GM23338 (cell line): ENCODE measurements at regions not wholly inside any gene's neighbourhood (a gene's known extent, or its start where the extent isn't known, plus 50 kb on each side); places are given as distances from the start of the nearest gene placed in this dataset.

Experiments
- ATAC-seq: fragments of 200-7000 bp; cut with Tn5 transposase; 3 replicates; pipeline ENCODE4 v1.9.1; 2020
- DNase-seq: peaks from one replicate; pipeline ENCODE4 v3.0.0-alpha.2; 2015; ENCODE audit warnings: low spot score
- H2AFZ ChIP-seq: fragments of 200-600 bp; sonication (generic); 2 replicates; pipeline ENCODE4 v1.8.0; 2016; ENCODE audit warnings: antibody characterized with exemption, mild to moderate bottlenecking, moderate library complexity
- H3F3A ChIP-seq: fragments of 200-600 bp; sonication (generic); replicated peaks from 2 replicates; pipeline ENCODE4 v1.8.0; 2017; ENCODE audit warnings: antibody characterized with exemption, mixed run types, low read depth
- H3K27ac ChIP-seq: fragments of 200-600 bp; sonication (generic); 2 replicates; pipeline ENCODE4 v1.6.1; 2016; ENCODE audit warnings: low read depth
- H3K27me3 ChIP-seq: fragments of 200-600 bp; sonication (generic); 2 replicates; pipeline ENCODE4 v1.8.0; 2016; ENCODE audit warnings: mild to moderate bottlenecking, mixed run types, moderate library complexity; ENCODE audit not compliant: insufficient read depth
- H3K36me3 ChIP-seq: fragments of 200-600 bp; sonication (generic); 2 replicates; pipeline ENCODE4 v1.8.0; 2016; ENCODE audit warnings: mild to moderate bottlenecking; ENCODE audit not compliant: insufficient read depth
- H3K4me1 ChIP-seq: fragments of 200-600 bp; sonication (generic); 2 replicates; pipeline ENCODE4 v1.8.0; 2016; ENCODE audit warnings: mild to moderate bottlenecking, moderate library complexity; ENCODE audit not compliant: insufficient read depth
- H3K4me2 ChIP-seq: fragments of 200-600 bp; sonication (generic); 2 replicates; pipeline ENCODE4 v1.7.1; 2017; ENCODE audit warnings: mixed run types
- H3K4me3 ChIP-seq: fragments of 200-600 bp; sonication (generic); 2 replicates; pipeline ENCODE4 v1.6.1; 2016; ENCODE audit warnings: mixed run types
- H3K79me2 ChIP-seq: fragments of 200-600 bp; sonication (generic); replicated peaks from 2 replicates; pipeline ENCODE4 v1.8.0; 2017; ENCODE audit warnings: mild to moderate bottlenecking; ENCODE audit not compliant: insufficient read depth
- H3K9me2 ChIP-seq: fragments of 200-600 bp; sonication (generic); 2 replicates; pipeline ENCODE4 v1.8.0; 2017; ENCODE audit not compliant: insufficient read depth
- H4K20me1 ChIP-seq: fragments of 200-600 bp; sonication (generic); replicated peaks from 2 replicates; pipeline ENCODE4 v1.8.0; 2017; ENCODE audit warnings: mild to moderate bottlenecking; ENCODE audit not compliant: insufficient read depth
- H3K27ac Mint-ChIP-seq: 2 replicates; pipeline ENCODE4 v1.8.0; 2020; ENCODE audit warnings: inconsistent platforms, mild to moderate bottlenecking, moderate library complexity, mixed read lengths
- H3K27me3 Mint-ChIP-seq: 3 replicates; pipeline ENCODE4 v1.8.0; 2022; ENCODE audit warnings: low read depth, mild to moderate bottlenecking, moderate library complexity, mixed read lengths, inconsistent platforms; ENCODE audit not compliant: insufficient read depth, poor library complexity
- H3K36me3 Mint-ChIP-seq: 3 replicates; pipeline ENCODE4 v1.8.0; 2021; ENCODE audit warnings: low read depth, mild to moderate bottlenecking, inconsistent platforms, moderate library complexity, mixed read lengths
- H3K4me1 Mint-ChIP-seq: 3 replicates; pipeline ENCODE4 v1.8.0; 2020; ENCODE audit warnings: mild to moderate bottlenecking, inconsistent platforms, mixed read lengths
- H3K4me3 Mint-ChIP-seq: 3 replicates; pipeline ENCODE4 v1.8.0; 2021; ENCODE audit warnings: moderate library complexity, mild to moderate bottlenecking, inconsistent platforms, mixed read lengths
- H3K9me3 Mint-ChIP-seq: 3 replicates; pipeline ENCODE4 v1.8.0; 2020; ENCODE audit warnings: moderate library complexity, mild to moderate bottlenecking, inconsistent platforms, mixed read lengths
- CREB1 ChIP-seq: fragments of 250-450 bp; sonication (Bioruptor Pico); IDR thresholded peaks from 2 replicates; pipeline ENCODE4 v1.5.0; 2020; ENCODE audit warnings: low read depth, mild to moderate bottlenecking, moderate library complexity
- ETS1 ChIP-seq: IDR thresholded peaks from 2 replicates; pipeline ENCODE4 v1.6.1; 2016; ENCODE audit warnings: antibody characterized with exemption
- EZH2 ChIP-seq: fragments of 200-600 bp; sonication (generic); IDR thresholded peaks from one replicate; pipeline ENCODE4 v1.8.0; 2017; ENCODE audit warnings: antibody characterized with exemption, mild to moderate bottlenecking, low read depth; ENCODE audit not compliant: unreplicated experiment
- EZH2phosphoT487 ChIP-seq: fragments of 200-600 bp; sonication (generic); IDR thresholded peaks from one replicate; pipeline ENCODE4 v1.8.1; 2018; ENCODE audit warnings: antibody characterized with exemption; ENCODE audit not compliant: unreplicated experiment
- JUNB ChIP-seq: IDR thresholded peaks from one replicate; pipeline ENCODE4 v1.6.1; 2016; ENCODE audit warnings: antibody characterized with exemption; ENCODE audit not compliant: unreplicated experiment
- NANOG ChIP-seq: IDR thresholded peaks from 2 replicates; pipeline ENCODE4 v1.6.1; 2016; ENCODE audit warnings: antibody characterized with exemption, borderline replicate concordance
- POLR2AphosphoS5 ChIP-seq: IDR thresholded peaks from 2 replicates; pipeline ENCODE4 v1.6.1; 2016; ENCODE audit warnings: antibody characterized with exemption, low read depth
- STAT1 ChIP-seq: IDR thresholded peaks from one replicate; pipeline ENCODE4 v1.6.1; 2016; ENCODE audit warnings: antibody characterized with exemption; ENCODE audit not compliant: unreplicated experiment
- ZNF114 ChIP-seq: fragments of 250-450 bp; sonication (Bioruptor Pico); IDR thresholded peaks from 2 replicates; pipeline ENCODE4 v1.5.0; 2020; ENCODE audit warnings: mild to moderate bottlenecking, moderate library complexity
- ZNF331 ChIP-seq: fragments of 250-450 bp; sonication (Bioruptor Pico); IDR thresholded peaks from 2 replicates; pipeline ENCODE4 v1.5.0; 2020; ENCODE audit warnings: low read depth, mild to moderate bottlenecking, moderate library complexity
- TF ChIP-seq, protein P1 (sequence below): fragments of 250-450 bp; sonication (Bioruptor Pico); IDR thresholded peaks from 2 replicates; pipeline ENCODE4 v1.5.0; 2020; ENCODE audit warnings: mild to moderate bottlenecking, moderate library complexity
- TF ChIP-seq, protein P2 (sequence below): IDR thresholded peaks from one replicate; pipeline ENCODE4 v1.6.1; 2018; ENCODE audit warnings: antibody characterized with exemption; ENCODE audit not compliant: unreplicated experiment

- Mint-ChIP-seq H3K4me1 (no peaks in the 10 kb centered on the region), H3K27ac (no peak overlapping the region), H3K4me3 (no peak overlapping the region), H3K9me3 (peaks cover 2% of the 10 kb centered on the region; the same call in 1 of the 3 replicates), H3K36me3 (no peaks in the 10 kb centered on the region; the same call in 2 of the 3 replicates), H3K27me3 (no peaks in the 10 kb centered on the region)
- Histone ChIP-seq H3F3A (no peaks in the 10 kb centered on the region), H3K9me2 (peaks cover 13% of the 10 kb centered on the region), H3K36me3 (no peaks in the 10 kb centered on the region), H2AFZ (no peak overlapping the region), H3K4me1 (no peaks in the 10 kb centered on the region), H3K27me3 (no peaks in the 10 kb centered on the region), H3K27ac (no peak overlapping the region), H4K20me1 (no peaks in the 10 kb centered on the region), H3K79me2 (no peaks in the 10 kb centered on the region), H3K4me3 (no peak overlapping the region), H3K4me2 (no peak overlapping the region)
- ATAC-seq (no peak), DNase-seq (no peak)
- TF ChIP-seq STAT1 (no peak), JUNB (no peak), EZH2 (no peak), EZH2phosphoT487 (no peak), POLR2AphosphoS5 (no peak)
- TF ChIP-seq, protein P1, sequence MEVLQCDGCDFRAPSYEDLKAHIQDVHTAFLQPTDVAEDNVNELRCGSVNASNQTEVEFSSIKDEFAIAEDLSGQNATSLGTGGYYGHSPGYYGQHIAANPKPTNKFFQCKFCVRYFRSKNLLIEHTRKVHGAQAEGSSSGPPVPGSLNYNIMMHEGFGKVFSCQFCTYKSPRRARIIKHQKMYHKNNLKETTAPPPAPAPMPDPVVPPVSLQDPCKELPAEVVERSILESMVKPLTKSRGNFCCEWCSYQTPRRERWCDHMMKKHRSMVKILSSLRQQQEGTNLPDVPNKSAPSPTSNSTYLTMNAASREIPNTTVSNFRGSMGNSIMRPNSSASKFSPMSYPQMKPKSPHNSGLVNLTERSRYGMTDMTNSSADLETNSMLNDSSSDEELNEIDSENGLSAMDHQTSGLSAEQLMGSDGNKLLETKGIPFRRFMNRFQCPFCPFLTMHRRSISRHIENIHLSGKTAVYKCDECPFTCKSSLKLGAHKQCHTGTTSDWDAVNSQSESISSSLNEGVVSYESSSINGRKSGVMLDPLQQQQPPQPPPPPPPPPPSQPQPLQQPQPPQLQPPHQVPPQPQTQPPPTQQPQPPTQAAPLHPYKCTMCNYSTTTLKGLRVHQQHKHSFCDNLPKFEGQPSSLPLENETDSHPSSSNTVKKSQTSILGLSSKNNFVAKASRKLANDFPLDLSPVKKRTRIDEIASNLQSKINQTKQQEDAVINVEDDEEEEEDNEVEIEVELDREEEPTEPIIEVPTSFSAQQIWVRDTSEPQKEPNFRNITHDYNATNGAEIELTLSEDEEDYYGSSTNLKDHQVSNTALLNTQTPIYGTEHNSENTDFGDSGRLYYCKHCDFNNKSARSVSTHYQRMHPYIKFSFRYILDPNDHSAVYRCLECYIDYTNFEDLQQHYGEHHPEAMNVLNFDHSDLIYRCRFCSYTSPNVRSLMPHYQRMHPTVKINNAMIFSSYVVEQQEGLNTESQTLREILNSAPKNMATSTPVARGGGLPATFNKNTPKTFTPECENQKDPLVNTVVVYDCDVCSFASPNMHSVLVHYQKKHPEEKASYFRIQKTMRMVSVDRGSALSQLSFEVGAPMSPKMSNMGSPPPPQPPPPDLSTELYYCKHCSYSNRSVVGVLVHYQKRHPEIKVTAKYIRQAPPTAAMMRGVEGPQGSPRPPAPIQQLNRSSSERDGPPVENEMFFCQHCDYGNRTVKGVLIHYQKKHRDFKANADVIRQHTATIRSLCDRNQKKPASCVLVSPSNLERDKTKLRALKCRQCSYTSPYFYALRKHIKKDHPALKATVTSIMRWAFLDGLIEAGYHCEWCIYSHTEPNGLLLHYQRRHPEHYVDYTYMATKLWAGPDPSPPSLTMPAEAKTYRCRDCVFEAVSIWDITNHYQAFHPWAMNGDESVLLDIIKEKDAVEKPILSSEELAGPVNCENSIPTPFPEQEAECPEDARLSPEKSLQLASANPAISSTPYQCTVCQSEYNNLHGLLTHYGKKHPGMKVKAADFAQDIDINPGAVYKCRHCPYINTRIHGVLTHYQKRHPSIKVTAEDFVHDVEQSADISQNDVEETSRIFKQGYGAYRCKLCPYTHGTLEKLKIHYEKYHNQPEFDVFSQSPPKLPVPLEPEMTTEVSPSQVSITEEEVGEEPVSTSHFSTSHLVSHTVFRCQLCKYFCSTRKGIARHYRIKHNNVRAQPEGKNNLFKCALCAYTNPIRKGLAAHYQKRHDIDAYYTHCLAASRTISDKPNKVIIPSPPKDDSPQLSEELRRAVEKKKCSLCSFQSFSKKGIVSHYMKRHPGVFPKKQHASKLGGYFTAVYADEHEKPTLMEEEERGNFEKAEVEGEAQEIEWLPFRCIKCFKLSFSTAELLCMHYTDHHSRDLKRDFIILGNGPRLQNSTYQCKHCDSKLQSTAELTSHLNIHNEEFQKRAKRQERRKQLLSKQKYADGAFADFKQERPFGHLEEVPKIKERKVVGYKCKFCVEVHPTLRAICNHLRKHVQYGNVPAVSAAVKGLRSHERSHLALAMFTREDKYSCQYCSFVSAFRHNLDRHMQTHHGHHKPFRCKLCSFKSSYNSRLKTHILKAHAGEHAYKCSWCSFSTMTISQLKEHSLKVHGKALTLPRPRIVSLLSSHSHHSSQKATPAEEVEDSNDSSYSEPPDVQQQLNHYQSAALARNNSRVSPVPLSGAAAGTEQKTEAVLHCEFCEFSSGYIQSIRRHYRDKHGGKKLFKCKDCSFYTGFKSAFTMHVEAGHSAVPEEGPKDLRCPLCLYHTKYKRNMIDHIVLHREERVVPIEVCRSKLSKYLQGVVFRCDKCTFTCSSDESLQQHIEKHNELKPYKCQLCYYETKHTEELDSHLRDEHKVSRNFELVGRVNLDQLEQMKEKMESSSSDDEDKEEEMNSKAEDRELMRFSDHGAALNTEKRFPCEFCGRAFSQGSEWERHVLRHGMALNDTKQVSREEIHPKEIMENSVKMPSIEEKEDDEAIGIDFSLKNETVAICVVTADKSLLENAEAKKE (CRISPR knock-in tag) = no peak
Measured at GRCh38 chr5:124061068-124061430, 549.1 kb downstream of the CSNK1G3 start.

GRCh38 chr5:124060413-124061067, 548.6 kb downstream of the CSNK1G3 start:
- no peaks in the 10 kb centered on the region for H4K20me1 ChIP-seq
- ATAC-seq (no peak), DNase-seq (no peak)
- H3F3A ChIP-seq = no peaks in the 10 kb centered on the region
- H3K4me2 ChIP-seq = no peak overlapping the region
- H3K27me3 ChIP-seq = no peaks in the 10 kb centered on the region
- no peaks in the 10 kb centered on the region for H3K36me3 ChIP-seq
- no peak overlapping the region for H2AFZ ChIP-seq
- H3K79me2 ChIP-seq = no peaks in the 10 kb centered on the region
- H3K27me3 Mint-ChIP-seq = no peaks in the 10 kb centered on the region
- H3K9me3 Mint-ChIP-seq = peaks cover 2% of the 10 kb centered on the region; the same call in 1 of the 3 replicates
- no peaks in the 10 kb centered on the region; the same call in 2 of the 3 replicates for H3K36me3 Mint-ChIP-seq
- H3K9me2 ChIP-seq = peaks cover 8% of the 10 kb centered on the region
- no peaks in the 10 kb centered on the region for H3K4me1 Mint-ChIP-seq
- no peak overlapping the region for H3K4me3 Mint-ChIP-seq
- no peak overlapping the region for H3K4me3 ChIP-seq
- no peaks in the 10 kb centered on the region for H3K4me1 ChIP-seq
- H3K27ac ChIP-seq = no peak overlapping the region
- H3K27ac Mint-ChIP-seq = no peak overlapping the region
- TF ChIP-seq STAT1 (no peak), POLR2AphosphoS5 (no peak), ZNF331 (CRISPR knock-in tag) (no peak), ETS1 (no peak), ZNF114 (no peak), NANOG (no peak), JUNB (no peak), CREB1 (CRISPR knock-in tag) (no peak)
- TF ChIP-seq, protein P2, sequence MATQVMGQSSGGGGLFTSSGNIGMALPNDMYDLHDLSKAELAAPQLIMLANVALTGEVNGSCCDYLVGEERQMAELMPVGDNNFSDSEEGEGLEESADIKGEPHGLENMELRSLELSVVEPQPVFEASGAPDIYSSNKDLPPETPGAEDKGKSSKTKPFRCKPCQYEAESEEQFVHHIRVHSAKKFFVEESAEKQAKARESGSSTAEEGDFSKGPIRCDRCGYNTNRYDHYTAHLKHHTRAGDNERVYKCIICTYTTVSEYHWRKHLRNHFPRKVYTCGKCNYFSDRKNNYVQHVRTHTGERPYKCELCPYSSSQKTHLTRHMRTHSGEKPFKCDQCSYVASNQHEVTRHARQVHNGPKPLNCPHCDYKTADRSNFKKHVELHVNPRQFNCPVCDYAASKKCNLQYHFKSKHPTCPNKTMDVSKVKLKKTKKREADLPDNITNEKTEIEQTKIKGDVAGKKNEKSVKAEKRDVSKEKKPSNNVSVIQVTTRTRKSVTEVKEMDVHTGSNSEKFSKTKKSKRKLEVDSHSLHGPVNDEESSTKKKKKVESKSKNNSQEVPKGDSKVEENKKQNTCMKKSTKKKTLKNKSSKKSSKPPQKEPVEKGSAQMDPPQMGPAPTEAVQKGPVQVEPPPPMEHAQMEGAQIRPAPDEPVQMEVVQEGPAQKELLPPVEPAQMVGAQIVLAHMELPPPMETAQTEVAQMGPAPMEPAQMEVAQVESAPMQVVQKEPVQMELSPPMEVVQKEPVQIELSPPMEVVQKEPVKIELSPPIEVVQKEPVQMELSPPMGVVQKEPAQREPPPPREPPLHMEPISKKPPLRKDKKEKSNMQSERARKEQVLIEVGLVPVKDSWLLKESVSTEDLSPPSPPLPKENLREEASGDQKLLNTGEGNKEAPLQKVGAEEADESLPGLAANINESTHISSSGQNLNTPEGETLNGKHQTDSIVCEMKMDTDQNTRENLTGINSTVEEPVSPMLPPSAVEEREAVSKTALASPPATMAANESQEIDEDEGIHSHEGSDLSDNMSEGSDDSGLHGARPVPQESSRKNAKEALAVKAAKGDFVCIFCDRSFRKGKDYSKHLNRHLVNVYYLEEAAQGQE = no peak
